ENCODE measurements at regions not wholly inside any gene's neighbourhood (a gene's known extent, or its start where the extent isn't known, plus 50 kb on each side); places are given as distances from the start of the nearest gene placed in this dataset.

DNA sequence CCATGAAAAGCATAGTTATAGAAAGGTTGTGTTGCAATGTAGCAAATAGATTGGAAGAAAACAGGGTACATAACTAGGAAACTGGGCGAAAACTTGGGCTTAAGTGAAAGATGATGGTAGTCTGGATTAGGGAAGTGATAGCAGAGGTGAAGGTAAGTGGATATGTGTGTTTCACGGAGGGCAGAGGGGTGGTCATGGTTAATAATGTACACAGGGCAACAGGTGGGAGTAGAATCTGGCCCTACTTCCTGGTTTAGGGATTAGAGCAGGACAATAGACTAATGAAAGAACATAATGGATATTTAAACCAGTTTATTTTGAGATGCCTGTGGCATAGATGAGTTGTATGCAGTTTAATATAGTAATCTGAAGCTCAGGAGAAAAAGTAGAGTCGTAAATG lies 257.3 kb upstream of the SPRY2 start:
- ATAC-seq (ENCODE audit: low read depth): no peak
- Histone ChIP-seq H3K4me3 (ENCODE audit: severe bottlenecking) (no peak overlapping the region), H3K27ac (ENCODE audit: poor library complexity, severe bottlenecking) (no peak overlapping the region), H3K4me1 (ENCODE audit: insufficient read depth, poor library complexity, severe bottlenecking) (no peaks in the 10 kb centered on the region), H3K36me3 (ENCODE audit: low read depth) (no peaks in the 10 kb centered on the region), H3K9me3 (ENCODE audit: severe bottlenecking) (no peaks in the 10 kb centered on the region), H3K27me3 (ENCODE audit: insufficient read depth, poor library complexity, severe bottlenecking) (no peaks in the 10 kb centered on the region)
- DNase-seq (ENCODE audit: low spot score): no peak
- no peak for TF ChIP-seq CTCF (IDR thresholded peaks at IDR 0.05; ENCODE audit: poor library complexity, severe bottlenecking)

DNA sequence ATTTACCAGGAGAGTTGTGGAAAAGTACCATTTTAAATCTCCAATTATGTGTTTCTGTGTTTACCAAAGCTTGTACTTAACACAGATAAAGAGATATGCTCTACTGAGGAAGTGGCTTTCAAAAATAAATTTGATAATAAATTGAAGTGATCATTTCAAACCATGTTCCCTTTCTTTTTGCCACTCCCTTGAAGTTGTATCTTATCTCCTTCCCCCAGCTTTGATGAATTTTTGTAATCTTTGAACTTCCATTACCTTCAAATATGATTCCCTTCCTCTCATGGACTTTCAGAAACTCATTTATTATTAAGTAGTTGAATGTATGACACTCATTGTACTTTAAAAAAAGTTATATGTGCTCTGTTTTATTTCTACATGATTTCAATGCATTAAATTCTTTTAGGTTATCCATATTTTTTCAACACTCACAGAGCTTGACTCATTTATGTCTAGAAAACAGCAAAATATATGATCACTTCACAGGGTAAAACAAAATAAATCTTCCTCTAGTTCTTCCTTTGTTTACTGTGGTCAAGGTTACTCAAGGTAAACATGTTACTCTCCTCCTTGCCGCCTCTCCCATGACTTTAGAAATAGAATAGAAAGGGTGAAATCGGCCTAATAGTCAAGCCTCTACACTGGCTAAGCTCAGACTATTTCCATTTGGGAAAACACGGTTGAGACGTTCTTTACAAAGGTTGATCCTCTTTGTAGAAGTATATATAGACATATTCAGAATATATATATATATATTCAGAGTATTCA lies 251.2 kb upstream of the SPRY2 start:
- H3K9me3 ChIP-seq (ENCODE audit: severe bottlenecking): peaks cover 8% of the 10 kb centered on the region
- DNase-seq (ENCODE audit: low spot score) (no peak), ATAC-seq (ENCODE audit: low read depth) (no peak)
- no peak overlapping the region for H3K4me3 ChIP-seq (ENCODE audit: severe bottlenecking)
- no peaks in the 10 kb centered on the region for H3K36me3 ChIP-seq (ENCODE audit: low read depth)
- no peak for TF ChIP-seq CTCF (IDR thresholded peaks at IDR 0.05; ENCODE audit: poor library complexity, severe bottlenecking)
- no peaks in the 10 kb centered on the region for H3K4me1 ChIP-seq (ENCODE audit: insufficient read depth, poor library complexity, severe bottlenecking)
- no peak overlapping the region for H3K27ac ChIP-seq (ENCODE audit: poor library complexity, severe bottlenecking)
- no peaks in the 10 kb centered on the region for H3K27me3 ChIP-seq (ENCODE audit: insufficient read depth, poor library complexity, severe bottlenecking)

- peaks cover 8% of the 10 kb centered on the region for H3K9me3 ChIP-seq (ENCODE audit: severe bottlenecking)
- TF ChIP-seq CTCF (IDR thresholded peaks at IDR 0.05; ENCODE audit: poor library complexity, severe bottlenecking): no peak
- no peaks in the 10 kb centered on the region for H3K4me1 ChIP-seq (ENCODE audit: insufficient read depth, poor library complexity, severe bottlenecking)
- H3K27ac ChIP-seq (ENCODE audit: poor library complexity, severe bottlenecking): no peak overlapping the region
- no peak overlapping the region for H3K4me3 ChIP-seq (ENCODE audit: severe bottlenecking)
- no peak for ATAC-seq (ENCODE audit: low read depth)
- no peak for DNase-seq (ENCODE audit: low spot score)
- H3K36me3 ChIP-seq (ENCODE audit: low read depth): no peaks in the 10 kb centered on the region
- no peaks in the 10 kb centered on the region for H3K27me3 ChIP-seq (ENCODE audit: insufficient read depth, poor library complexity, severe bottlenecking)
Observed at GRCh38 chr13:80590551-80590950, 249.6 kb upstream of the SPRY2 start.

DNA sequence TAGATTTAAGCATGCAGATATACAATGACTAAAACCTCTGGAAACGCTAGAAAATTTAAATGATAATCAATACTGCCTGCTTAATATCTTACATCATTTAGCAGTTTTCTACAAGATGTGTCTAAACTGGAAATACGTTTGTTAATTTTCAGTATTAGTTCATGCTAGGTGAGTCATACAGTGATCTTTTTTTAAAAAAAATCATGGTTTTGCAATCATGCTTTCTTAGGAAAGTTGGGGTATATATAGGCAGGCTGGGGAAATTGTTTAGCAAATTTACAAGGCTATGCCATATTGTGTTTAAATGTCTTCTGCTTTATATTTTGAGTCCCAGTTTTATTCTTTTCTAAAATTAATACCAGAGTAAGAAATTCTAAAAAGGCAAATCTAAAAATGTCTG lies 245.4 kb upstream of the SPRY2 start:
- no peaks in the 10 kb centered on the region for H3K36me3 ChIP-seq (ENCODE audit: low read depth)
- DNase-seq (ENCODE audit: low spot score) (no peak), ATAC-seq (ENCODE audit: low read depth) (no peak)
- H3K27ac ChIP-seq (ENCODE audit: poor library complexity, severe bottlenecking): no peak overlapping the region
- H3K4me1 ChIP-seq (ENCODE audit: insufficient read depth, poor library complexity, severe bottlenecking): no peaks in the 10 kb centered on the region
- TF ChIP-seq CTCF (IDR thresholded peaks at IDR 0.05; ENCODE audit: poor library complexity, severe bottlenecking): no peak
- H3K27me3 ChIP-seq (ENCODE audit: insufficient read depth, poor library complexity, severe bottlenecking): no peaks in the 10 kb centered on the region
- H3K9me3 ChIP-seq (ENCODE audit: severe bottlenecking): peaks cover 4% of the 10 kb centered on the region
- no peak overlapping the region for H3K4me3 ChIP-seq (ENCODE audit: severe bottlenecking)

DNA sequence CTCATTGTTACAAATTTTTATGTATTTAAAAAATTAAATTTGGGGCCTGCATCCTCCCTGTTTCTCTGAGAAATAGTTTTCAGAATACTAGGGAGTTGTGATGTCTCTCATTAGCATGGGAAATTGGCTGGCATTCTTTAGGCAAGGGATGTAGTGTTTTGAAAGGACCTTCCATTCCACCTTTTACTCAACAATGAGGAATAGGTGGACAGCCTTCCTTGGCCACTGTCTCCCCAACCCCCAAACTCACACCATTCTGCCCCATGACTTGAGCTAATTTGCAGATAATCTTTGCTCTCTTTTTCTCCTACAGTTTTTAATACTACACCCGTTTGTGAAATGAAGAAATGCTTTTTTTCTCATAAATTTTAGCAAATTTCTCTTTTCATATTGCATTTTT lies 244.6 kb upstream of the SPRY2 start:
- no peaks in the 10 kb centered on the region for H3K4me1 ChIP-seq (ENCODE audit: insufficient read depth, poor library complexity, severe bottlenecking)
- no peaks in the 10 kb centered on the region for H3K36me3 ChIP-seq (ENCODE audit: low read depth)
- H3K27ac ChIP-seq (ENCODE audit: poor library complexity, severe bottlenecking): no peak overlapping the region
- no peak for TF ChIP-seq CTCF (IDR thresholded peaks at IDR 0.05; ENCODE audit: poor library complexity, severe bottlenecking)
- no peak for ATAC-seq (ENCODE audit: low read depth)
- peaks cover 4% of the 10 kb centered on the region for H3K9me3 ChIP-seq (ENCODE audit: severe bottlenecking)
- H3K4me3 ChIP-seq (ENCODE audit: severe bottlenecking): no peak overlapping the region
- no peaks in the 10 kb centered on the region for H3K27me3 ChIP-seq (ENCODE audit: insufficient read depth, poor library complexity, severe bottlenecking)
- DNase-seq (ENCODE audit: low spot score): no peak
